ENCODE measurements at regions not wholly inside any gene's neighbourhood (a gene's known extent, or its start where the extent isn't known, plus 50 kb on each side); places are given as distances from the start of the nearest gene placed in this dataset.

- H3K9me3 ChIP-seq (replicated peaks; ENCODE audit: control insufficient read depth, insufficient read depth, low read depth, low read length) = no peaks in the 10 kb centered on the region
- no peak overlapping the region for H3K27ac ChIP-seq (ENCODE audit: extremely low read depth, low read depth, low read length)
- ChIA-PET CTCF (ENCODE audit: low intra/inter-chr PET ratio) (no interaction called here), POLR2A (no interaction called here)
- no TSS peak for BruUV-seq (replicated peaks)
- H3K36me3 ChIP-seq (ENCODE audit: control insufficient read depth, insufficient read depth, low read length) = no peaks in the 10 kb centered on the region
- WGBS (ENCODE audit: insufficient coverage, low coverage, missing lambda C conversion rate) = 8% methylated on average over 1 of the region's 1 CpG
- no peaks in the 10 kb centered on the region for H4K20me1 ChIP-seq (replicated peaks; ENCODE audit: control insufficient read depth, insufficient read depth, low read length)
- FAIRE-seq = no peak
- in situ Hi-C loops (cut with MboI) (no loop called here), intact Hi-C loops (cut with micrococcal nuclease) (no loop called here)
- H3K4me1 ChIP-seq (replicated peaks in 1 of 2; ENCODE audit: control insufficient read depth in 2 of 2, insufficient read depth in 2 of 2, low read length in 2 of 2) = no peaks in the 10 kb centered on the region
- H3K9ac ChIP-seq (ENCODE audit: insufficient read depth in 1 of 2, low read depth in 2 of 2, low read length in 2 of 2) = no peak overlapping the region
- no peak overlapping the region for H2AFZ ChIP-seq (ENCODE audit: low read depth, low read length)
- ATAC-seq = no peak
- H3K4me2 ChIP-seq (ENCODE audit: insufficient read depth, low read length) = no peak overlapping the region
- no peaks in the 10 kb centered on the region for H3K79me2 ChIP-seq (ENCODE audit: control insufficient read depth, insufficient read depth, low read length)
- no peak for TF ChIP-seq ZNF384 (IDR thresholded peaks at IDR 0.05; ENCODE audit: low read depth, low read length)
- no peak for TF ChIP-seq MCM3 (IDR thresholded peaks at IDR 0.05)
- no peak for TF ChIP-seq ZNF311 (CRISPR knock-in tag; IDR thresholded peaks at IDR 0.05)
- TF ChIP-seq CHD2 (IDR thresholded peaks at IDR 0.05; ENCODE audit: low read depth, low read length) = no peak
- H3K9me1 ChIP-seq (ENCODE audit: control insufficient read depth, insufficient read depth, low read length) = no peaks in the 10 kb centered on the region
- no peak for DNase-seq (ENCODE audit: extremely low read depth in 1 of 4, low spot score in 3 of 4)
- H3K27me3 ChIP-seq (ENCODE audit: control insufficient read depth in 2 of 2, insufficient read depth in 2 of 2, low read length in 2 of 2) = no peaks in the 10 kb centered on the region
- H3K4me3 ChIP-seq = no peak overlapping the region
Observed at GRCh38 chr1:191699343-191699742, 458.9 kb upstream of the RGS18 start.

- intact Hi-C loops (cut with micrococcal nuclease) = no loop called here
- TF ChIP-seq BCLAF1 (IDR thresholded peaks at IDR 0.05; ENCODE audit: borderline replicate concordance in 1 of 2, control insufficient read depth in 1 of 2, low read depth in 2 of 2, low read length in 1 of 2) = no peak
- TF ChIP-seq PKNOX1 (IDR thresholded peaks at IDR 0.05) = no peak
- no peak for TF ChIP-seq ZNF436 (CRISPR knock-in tag; IDR thresholded peaks at IDR 0.05)
- TF ChIP-seq ILK (tag; IDR thresholded peaks at IDR 0.05; ENCODE audit: borderline replicate concordance, low read depth) = no peak
- TF ChIP-seq SMARCC2 (IDR thresholded peaks at IDR 0.05; ENCODE audit: low read depth) = no peak
- no peak for TF ChIP-seq LEF1 (IDR thresholded peaks at IDR 0.05)
Observed at GRCh38 chr1:191700922-191701321, 457.3 kb upstream of the RGS18 start.

More at GRCh38 chr1:191700922-191701321, 457.3 kb upstream of the RGS18 start:
- FAIRE-seq = peak; percentile 32
- WGBS (ENCODE audit: insufficient coverage, low coverage, missing lambda C conversion rate) = 17% methylated on average over 3 of the region's 3 CpGs
- no peaks in the 10 kb centered on the region for H4K20me1 ChIP-seq (replicated peaks; ENCODE audit: control insufficient read depth, insufficient read depth, low read length)
- ATAC-seq = no peak
- no TSS peak for BruUV-seq (replicated peaks)
- DNase-seq (ENCODE audit: extremely low read depth in 1 of 4, low spot score in 3 of 4) = no peak
- H3K4me2 ChIP-seq (ENCODE audit: insufficient read depth, low read length) = no peak overlapping the region
- POLR2A ChIA-PET = no interaction called here
- H3K79me2 ChIP-seq (ENCODE audit: control insufficient read depth, insufficient read depth, low read length) = no peaks in the 10 kb centered on the region
- in situ Hi-C loops (cut with MboI) = no loop called here
- CTCF ChIA-PET (ENCODE audit: low intra/inter-chr PET ratio) = no interaction called here
- H3K9ac ChIP-seq (ENCODE audit: insufficient read depth in 1 of 2, low read depth in 2 of 2, low read length in 2 of 2) = no peak overlapping the region
- no peaks in the 10 kb centered on the region for H3K36me3 ChIP-seq (ENCODE audit: control insufficient read depth, insufficient read depth, low read length)
- no peaks in the 10 kb centered on the region for H3K9me1 ChIP-seq (ENCODE audit: control insufficient read depth, insufficient read depth, low read length)
- no peak overlapping the region for H3K4me3 ChIP-seq
- no peaks in the 10 kb centered on the region for H3K27me3 ChIP-seq (ENCODE audit: control insufficient read depth in 2 of 2, insufficient read depth in 2 of 2, low read length in 2 of 2)
- no peak overlapping the region for H3K27ac ChIP-seq (ENCODE audit: extremely low read depth, low read depth, low read length)
- no peaks in the 10 kb centered on the region for H3K4me1 ChIP-seq (replicated peaks in 1 of 2; ENCODE audit: control insufficient read depth in 2 of 2, insufficient read depth in 2 of 2, low read length in 2 of 2)
- H2AFZ ChIP-seq (ENCODE audit: low read depth, low read length) = no peak overlapping the region
- H3K9me3 ChIP-seq (replicated peaks; ENCODE audit: control insufficient read depth, insufficient read depth, low read depth, low read length) = no peaks in the 10 kb centered on the region
